Immature natural killer cell (primary cell): ENCODE measurements at regions not wholly inside any gene's neighbourhood (a gene's known extent, or its start where the extent isn't known, plus 50 kb on each side); places are given as distances from the start of the nearest gene placed in this dataset.
A peak's percentile ranks its signal among the peaks of the same experiment; 100 is the strongest.
"Not testable (repeated sequence)": the region's sequence is repeated elsewhere in the genome, so short reads cannot be mapped to it uniquely, and the experiment has no call there.

ENCODE experiments used
- DNase-seq, 3 donors: peaks; one replicate each; pipeline ENCODE4 v3.0.0; 2022; ENCODE audit warnings: mixed read lengths in 1 of 3
- H3K27ac Mint-ChIP-seq, 6 donors: one replicate each; pipeline ENCODE4 v1.8.0; 2020; ENCODE audit warnings: mixed read lengths in 6 of 6, mild to moderate bottlenecking in 5 of 6, inconsistent platforms in 4 of 6, moderate library complexity in 3 of 6
- H3K27me3 Mint-ChIP-seq, 3 donors: one replicate each; pipeline ENCODE4 v1.8.0; 2020 to 2021; ENCODE audit warnings: low read depth in 3 of 3, mild to moderate bottlenecking in 3 of 3, mixed read lengths in 3 of 3, moderate library complexity in 3 of 3, inconsistent platforms in 1 of 3
- H3K36me3 Mint-ChIP-seq, 3 donors: one replicate each; pipeline ENCODE4 v1.8.0; 2020; ENCODE audit warnings: mixed read lengths in 3 of 3, inconsistent platforms in 2 of 3, mild to moderate bottlenecking in 2 of 3
- H3K4me1 Mint-ChIP-seq, 2 donors: one replicate each; pipeline ENCODE4 v1.8.0; 2020; ENCODE audit warnings: inconsistent platforms in 2 of 2, mild to moderate bottlenecking in 2 of 2, mixed read lengths in 2 of 2, moderate library complexity in 1 of 2
- H3K4me3 Mint-ChIP-seq, 5 donors: one replicate each; pipeline ENCODE4 v1.8.0; 2020; ENCODE audit warnings: mild to moderate bottlenecking in 5 of 5, mixed read lengths in 5 of 5, inconsistent platforms in 3 of 5, moderate library complexity in 3 of 5
- H3K9me3 Mint-ChIP-seq, 6 donors: one replicate each; pipeline ENCODE4 v1.8.0; 2020; ENCODE audit warnings: mild to moderate bottlenecking in 6 of 6, mixed read lengths in 6 of 6, inconsistent platforms in 4 of 6, moderate library complexity in 3 of 6

GRCh38 chr21:32823296-32823695, 51.7 kb upstream of the PAXBP1 start:
- not testable (repeated sequence) for H3K4me1 Mint-ChIP-seq, H3K4me3 Mint-ChIP-seq, H3K9me3 Mint-ChIP-seq, H3K27ac Mint-ChIP-seq, H3K36me3 Mint-ChIP-seq, DNase-seq
- peaks cover 2 to 18% (median 4%) of the 10 kb centered on the region in 3 donors for H3K27me3 Mint-ChIP-seq

- H3K4me1 Mint-ChIP-seq: no peaks in the 10 kb centered on the region
- no peaks in the 10 kb centered on the region for H3K9me3 Mint-ChIP-seq
- no peak for DNase-seq
These were observed 53.4 kb upstream of the PAXBP1 start for GRCh38 chr21:32824950-32825349.

GRCh38 chr21:32826329-32827167, 55.0 kb upstream of the PAXBP1 start:
- DNase-seq: peak; percentile 7 to 18 (median 9)
- H3K27ac Mint-ChIP-seq: no peak overlapping the region

More at GRCh38 chr21:32824950-32825349, 53.4 kb upstream of the PAXBP1 start:
- Mint-ChIP-seq H3K27ac (no peak overlapping the region), H3K36me3 (no peaks in the 10 kb centered on the region), H3K4me3 (no peak overlapping the region), H3K27me3 (peaks cover 2 to 18% (median 5%) of the 10 kb centered on the region in 3 donors)

GRCh38 chr21:32828908-32829307, 57.4 kb upstream of the PAXBP1 start:
- H3K4me3 Mint-ChIP-seq: no peak overlapping the region
- H3K27ac Mint-ChIP-seq: peak overlapping the region in 1 of 6 donors; percentile 5
- DNase-seq: no peak
- no peaks in the 10 kb centered on the region for H3K36me3 Mint-ChIP-seq
- no peaks in the 10 kb centered on the region for H3K9me3 Mint-ChIP-seq
- peaks cover 2 to 16% (median 8%) of the 10 kb centered on the region in 3 donors for H3K27me3 Mint-ChIP-seq
- no peaks in the 10 kb centered on the region for H3K4me1 Mint-ChIP-seq

More at GRCh38 chr21:32826329-32827167, 55.0 kb upstream of the PAXBP1 start:
- H3K9me3 Mint-ChIP-seq: no peaks in the 10 kb centered on the region
- H3K4me3 Mint-ChIP-seq: no peak overlapping the region
- H3K36me3 Mint-ChIP-seq: no peaks in the 10 kb centered on the region
- H3K27me3 Mint-ChIP-seq: peaks cover 2 to 15% (median 8%) of the 10 kb centered on the region in 3 donors
- H3K4me1 Mint-ChIP-seq: no peaks in the 10 kb centered on the region

GRCh38 chr21:32829504-32829903, 57.9 kb upstream of the PAXBP1 start:
- H3K27me3 Mint-ChIP-seq: peaks cover 2 to 16% (median 8%) of the 10 kb centered on the region in 3 donors
- no peak overlapping the region for H3K27ac Mint-ChIP-seq
- H3K4me3 Mint-ChIP-seq: no peak overlapping the region
- no peaks in the 10 kb centered on the region for H3K36me3 Mint-ChIP-seq
- H3K4me1 Mint-ChIP-seq: no peaks in the 10 kb centered on the region
- H3K9me3 Mint-ChIP-seq: no peaks in the 10 kb centered on the region
- no peak for DNase-seq

- H3K4me1 Mint-ChIP-seq: not testable (repeated sequence)
These were observed 60.2 kb upstream of the PAXBP1 start for GRCh38 chr21:32831779-32832178.

GRCh38 chr21:32834211-32834915, 62.8 kb upstream of the PAXBP1 start:
- no peak overlapping the region for H3K27ac Mint-ChIP-seq
- no peak overlapping the region for H3K4me3 Mint-ChIP-seq
- H3K36me3 Mint-ChIP-seq: peaks cover 0 to 6% (median 5%) of the 10 kb centered on the region in 3 donors
- no peaks in the 10 kb centered on the region for H3K4me1 Mint-ChIP-seq
- H3K9me3 Mint-ChIP-seq: peaks cover 5 to 17% (median 8%) of the 10 kb centered on the region in 6 donors
- no peak for DNase-seq
- H3K27me3 Mint-ChIP-seq: peaks cover 3 to 13% (median 7%) of the 10 kb centered on the region in 3 donors

More at GRCh38 chr21:32831779-32832178, 60.2 kb upstream of the PAXBP1 start:
- not testable (repeated sequence) for H3K27ac Mint-ChIP-seq, H3K4me3 Mint-ChIP-seq, DNase-seq, H3K9me3 Mint-ChIP-seq, H3K36me3 Mint-ChIP-seq
- peaks cover 0 to 15% (median 8%) of the 10 kb centered on the region in 3 donors for H3K27me3 Mint-ChIP-seq

- Mint-ChIP-seq H3K9me3 (peaks cover 5 to 17% (median 8%) of the 10 kb centered on the region in 6 donors), H3K36me3 (peaks cover 0 to 6% (median 5%) of the 10 kb centered on the region in 3 donors), H3K4me1 (no peaks in the 10 kb centered on the region), H3K27me3 (peaks cover 3 to 13% (median 7%) of the 10 kb centered on the region in 3 donors), H3K4me3 (no peak overlapping the region), H3K27ac (no peak overlapping the region)
- no peak for DNase-seq
These were observed 63.3 kb upstream of the PAXBP1 start for GRCh38 chr21:32834916-32835235.

- no peak for DNase-seq
- Mint-ChIP-seq H3K36me3 (peaks cover 0 to under 1% (median 0%) of the 10 kb centered on the region in 3 donors), H3K9me3 (peaks cover 0 to 5% (median 3%) of the 10 kb centered on the region in 6 donors), H3K4me3 (no peak overlapping the region), H3K27me3 (peaks cover 0 to 4% (median 2%) of the 10 kb centered on the region in 3 donors), H3K4me1 (no peaks in the 10 kb centered on the region), H3K27ac (no peak overlapping the region)
These were observed 70.6 kb upstream of the PAXBP1 start for GRCh38 chr21:32842146-32842545.

GRCh38 chr21:32843561-32843960, 72.0 kb upstream of the PAXBP1 start:
- Mint-ChIP-seq H3K9me3 (no peaks in the 10 kb centered on the region), H3K4me3 (no peak overlapping the region), H3K27me3 (peaks cover 0 to 8% (median 2%) of the 10 kb centered on the region in 3 donors)

GRCh38 chr21:32844076-32844475, 72.5 kb upstream of the PAXBP1 start:
- H3K4me1 Mint-ChIP-seq: no peaks in the 10 kb centered on the region
- no peaks in the 10 kb centered on the region for H3K36me3 Mint-ChIP-seq
- DNase-seq: no peak
- H3K4me3 Mint-ChIP-seq: no peak overlapping the region
- H3K27me3 Mint-ChIP-seq: peaks cover 0 to 10% (median 2%) of the 10 kb centered on the region in 3 donors
- H3K27ac Mint-ChIP-seq: no peak overlapping the region
- no peaks in the 10 kb centered on the region for H3K9me3 Mint-ChIP-seq

More at GRCh38 chr21:32843561-32843960, 72.0 kb upstream of the PAXBP1 start:
- H3K4me1 Mint-ChIP-seq: no peaks in the 10 kb centered on the region
- no peak for DNase-seq
- H3K36me3 Mint-ChIP-seq: no peaks in the 10 kb centered on the region
- no peak overlapping the region for H3K27ac Mint-ChIP-seq

GRCh38 chr21:32844653-32845436, 73.3 kb upstream of the PAXBP1 start:
- no peak for DNase-seq
- Mint-ChIP-seq H3K4me1 (no peaks in the 10 kb centered on the region), H3K9me3 (no peaks in the 10 kb centered on the region), H3K27me3 (peaks cover 0 to 10% (median 2%) of the 10 kb centered on the region in 3 donors), H3K4me3 (no peak overlapping the region), H3K27ac (no peak overlapping the region), H3K36me3 (no peaks in the 10 kb centered on the region)

GRCh38 chr21:32858628-32859027, 87.1 kb upstream of the PAXBP1 start:
- H3K9me3 Mint-ChIP-seq: peaks cover 0 to 10% (median 4%) of the 10 kb centered on the region in 6 donors
- no peak for DNase-seq

More at GRCh38 chr21:32858628-32859027, 87.1 kb upstream of the PAXBP1 start:
- peaks cover 0 to 5% (median 4%) of the 10 kb centered on the region in 3 donors for H3K36me3 Mint-ChIP-seq
- H3K27ac Mint-ChIP-seq: no peak overlapping the region
- H3K27me3 Mint-ChIP-seq: peaks cover 0 to 17% (median 8%) of the 10 kb centered on the region in 3 donors
- no peaks in the 10 kb centered on the region for H3K4me1 Mint-ChIP-seq
- H3K4me3 Mint-ChIP-seq: no peak overlapping the region
